ENCODE measurements at regions not wholly inside any gene's neighbourhood (a gene's known extent, or its start where the extent isn't known, plus 50 kb on each side); places are given as distances from the start of the nearest gene placed in this dataset.
"Not testable (repeated sequence)": the region's sequence is repeated elsewhere in the genome, so short reads cannot be mapped to it uniquely, and the experiment has no call there.

DNA sequence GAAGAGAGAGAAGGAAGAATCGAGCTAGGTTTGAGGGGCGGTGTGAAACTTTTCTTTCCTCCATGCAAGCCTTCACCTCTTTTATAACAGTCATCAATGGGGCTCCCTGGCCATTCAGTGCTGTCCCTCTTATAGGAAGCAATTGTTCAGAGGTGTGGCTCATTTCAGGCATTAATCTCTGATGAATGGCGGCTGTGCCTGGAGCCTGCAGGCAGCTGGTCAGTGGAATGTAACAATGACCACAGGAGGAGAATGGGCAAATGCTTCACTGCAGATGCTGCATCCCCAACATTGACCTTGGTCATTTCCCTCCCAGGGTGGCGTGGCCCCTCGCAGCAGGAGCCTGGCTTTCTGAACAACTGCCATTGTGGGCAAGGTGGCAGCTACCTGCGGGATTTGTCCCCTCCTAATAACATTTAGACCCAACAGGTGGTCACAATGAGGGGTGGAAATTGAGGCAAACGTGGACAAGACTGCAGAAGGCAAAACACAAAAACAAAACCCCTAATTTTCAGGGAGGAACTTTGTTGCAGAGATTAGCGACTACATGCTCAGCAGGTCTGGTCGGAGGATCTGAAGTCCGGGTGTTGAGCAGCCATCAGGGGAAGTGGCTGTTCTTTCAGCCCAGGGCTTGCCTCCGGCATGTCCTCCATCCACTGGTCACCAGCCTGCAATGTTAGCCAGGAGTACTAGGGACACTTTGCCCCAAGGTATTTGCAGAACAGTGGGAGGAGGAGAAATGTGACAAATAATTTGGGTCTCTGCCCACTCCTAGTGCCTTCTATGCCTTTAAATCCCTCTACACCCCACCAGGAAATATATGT, 97.3 kb upstream of the PAXBP1 start:
- ATAC-seq (no peak), DNase-seq (no peak)
- peaks cover 2% of the 10 kb centered on the region for H3K27me3 Mint-ChIP-seq
- intact Hi-C loops (cut with micrococcal nuclease): no loop called here
- H3K4me1 Mint-ChIP-seq (ENCODE audit: low read depth): no peaks in the 10 kb centered on the region
- H3K9me3 Mint-ChIP-seq: no peaks in the 10 kb centered on the region
- no peak overlapping the region for H3K4me3 Mint-ChIP-seq
- H3K36me3 Mint-ChIP-seq (ENCODE audit: low read depth): no peaks in the 10 kb centered on the region
- ChIA-PET CTCF (interaction anchor here (1.3 to 2.3 kb wide), 2 partner anchors 72 to 258 kb away, joined by 3 to 8 read pairs; no protein-coding TSS in a partner anchor), POLR2A (no interaction called here)
- no peak overlapping the region for H3K27ac Mint-ChIP-seq
- TF ChIP-seq, protein P1, sequence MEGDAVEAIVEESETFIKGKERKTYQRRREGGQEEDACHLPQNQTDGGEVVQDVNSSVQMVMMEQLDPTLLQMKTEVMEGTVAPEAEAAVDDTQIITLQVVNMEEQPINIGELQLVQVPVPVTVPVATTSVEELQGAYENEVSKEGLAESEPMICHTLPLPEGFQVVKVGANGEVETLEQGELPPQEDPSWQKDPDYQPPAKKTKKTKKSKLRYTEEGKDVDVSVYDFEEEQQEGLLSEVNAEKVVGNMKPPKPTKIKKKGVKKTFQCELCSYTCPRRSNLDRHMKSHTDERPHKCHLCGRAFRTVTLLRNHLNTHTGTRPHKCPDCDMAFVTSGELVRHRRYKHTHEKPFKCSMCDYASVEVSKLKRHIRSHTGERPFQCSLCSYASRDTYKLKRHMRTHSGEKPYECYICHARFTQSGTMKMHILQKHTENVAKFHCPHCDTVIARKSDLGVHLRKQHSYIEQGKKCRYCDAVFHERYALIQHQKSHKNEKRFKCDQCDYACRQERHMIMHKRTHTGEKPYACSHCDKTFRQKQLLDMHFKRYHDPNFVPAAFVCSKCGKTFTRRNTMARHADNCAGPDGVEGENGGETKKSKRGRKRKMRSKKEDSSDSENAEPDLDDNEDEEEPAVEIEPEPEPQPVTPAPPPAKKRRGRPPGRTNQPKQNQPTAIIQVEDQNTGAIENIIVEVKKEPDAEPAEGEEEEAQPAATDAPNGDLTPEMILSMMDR (IDR thresholded peaks at IDR 0.05): no peak

DNA sequence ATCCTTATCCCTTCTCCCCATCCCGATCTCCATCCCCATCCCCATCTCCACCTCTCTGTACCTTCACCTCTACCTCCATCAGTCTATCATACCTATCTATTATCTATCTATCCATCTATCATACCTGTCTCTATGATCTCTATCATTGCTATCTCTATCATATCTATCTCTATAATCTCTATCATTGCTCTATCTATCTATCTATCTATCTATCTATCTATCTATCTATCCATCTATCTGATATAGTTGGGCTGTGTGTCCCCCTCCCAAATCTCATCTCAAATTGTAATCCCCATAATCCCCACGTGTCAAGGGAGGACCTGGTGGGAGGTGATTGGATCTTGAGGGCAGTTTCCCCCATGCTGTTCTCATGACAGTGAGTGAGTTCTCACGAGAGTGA, 97.9 kb upstream of the PAXBP1 start:
- no peak overlapping the region for H3K27ac Mint-ChIP-seq
- no peaks in the 10 kb centered on the region for H3K4me1 Mint-ChIP-seq (ENCODE audit: low read depth)
- DNase-seq (no peak), ATAC-seq (no peak)
- ChIA-PET POLR2A (no interaction called here), CTCF (no interaction called here)
- H3K4me3 Mint-ChIP-seq: no peak overlapping the region
- intact Hi-C loops (cut with micrococcal nuclease): no loop called here
- no peaks in the 10 kb centered on the region for H3K9me3 Mint-ChIP-seq
- TF ChIP-seq, protein P1 (IDR thresholded peaks at IDR 0.05): no peak
- no peaks in the 10 kb centered on the region for H3K36me3 Mint-ChIP-seq (ENCODE audit: low read depth)
- peaks cover 4% of the 10 kb centered on the region for H3K27me3 Mint-ChIP-seq

DNA sequence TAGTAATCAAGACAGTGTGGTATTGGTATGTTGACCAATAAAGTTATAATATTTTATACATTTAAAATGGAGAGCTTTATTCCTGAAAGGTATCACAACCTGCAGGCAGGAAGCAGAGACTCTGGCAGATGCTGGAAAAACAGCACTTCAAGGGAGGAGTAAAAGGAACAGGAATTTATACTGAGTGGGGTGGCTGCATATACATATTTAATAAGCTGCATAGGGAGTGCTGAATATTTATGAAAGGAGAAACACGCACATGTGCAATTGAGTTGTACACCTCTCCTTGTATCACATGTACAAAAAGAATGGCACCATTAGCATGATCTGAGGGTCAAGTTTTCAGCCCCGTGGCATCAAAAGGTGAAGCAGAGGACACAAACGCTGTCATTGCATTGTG, 104.9 kb upstream of the PAXBP1 start:
- TF ChIP-seq, protein P1 (IDR thresholded peaks at IDR 0.05): no peak
- POLR2A ChIA-PET: no interaction called here

GRCh38 chr21:32877888-32878287, 106.3 kb upstream of the PAXBP1 start:
- H3K4me1 Mint-ChIP-seq (ENCODE audit: low read depth); intact Hi-C loops (cut with micrococcal nuclease); CTCF ChIA-PET: not testable (repeated sequence)

More for the DNA sequence above, 104.9 kb upstream of the PAXBP1 start:
- Mint-ChIP-seq H3K9me3 (no peaks in the 10 kb centered on the region), H3K4me1 (ENCODE audit: low read depth) (no peaks in the 10 kb centered on the region), H3K27me3 (peaks cover 4% of the 10 kb centered on the region), H3K27ac (no peak overlapping the region), H3K4me3 (no peak overlapping the region), H3K36me3 (ENCODE audit: low read depth) (no peaks in the 10 kb centered on the region)
- DNase-seq (no peak), ATAC-seq (no peak)
- CTCF ChIA-PET: no interaction called here
- intact Hi-C loops (cut with micrococcal nuclease): no loop called here

GRCh38 chr21:32878661-32879060, 107.1 kb upstream of the PAXBP1 start:
- Mint-ChIP-seq H3K4me1 (ENCODE audit: low read depth) (no peaks in the 10 kb centered on the region), H3K36me3 (ENCODE audit: low read depth) (no peaks in the 10 kb centered on the region), H3K9me3 (no peaks in the 10 kb centered on the region), H3K27me3 (peaks cover 1% of the 10 kb centered on the region), H3K27ac (no peak overlapping the region), H3K4me3 (no peak overlapping the region)
- TF ChIP-seq, protein P1 (IDR thresholded peaks at IDR 0.05): no peak
- ChIA-PET POLR2A (no interaction called here), CTCF (interaction anchor here (0.6 to 1.1 kb wide), 2 partner anchors 10 to 249 kb away, joined by 3 read pairs; no protein-coding TSS in a partner anchor)
- ATAC-seq (no peak), DNase-seq (no peak)
- intact Hi-C loops (cut with micrococcal nuclease): no loop called here

More at GRCh38 chr21:32877888-32878287, 106.3 kb upstream of the PAXBP1 start:
- H3K27me3 Mint-ChIP-seq; H3K36me3 Mint-ChIP-seq (ENCODE audit: low read depth); DNase-seq; H3K4me3 Mint-ChIP-seq; H3K27ac Mint-ChIP-seq; ATAC-seq; POLR2A ChIA-PET; H3K9me3 Mint-ChIP-seq: not testable (repeated sequence)
